Erythroblast (primary cell): ENCODE measurements at regions not wholly inside any gene's neighbourhood (a gene's known extent, or its start where the extent isn't known, plus 50 kb on each side); places are given as distances from the start of the nearest gene placed in this dataset.

Source experiments
- GATA1 ChIP-seq: IDR thresholded peaks from 2 replicates; pipeline ENCODE4 v1.6.1; 2011; ENCODE audit warnings: low read depth, mild to moderate bottlenecking, control low read depth, low read length, moderate library complexity
- POLR2A ChIP-seq: IDR thresholded peaks from 2 replicates; pipeline ENCODE4 v1.6.1; 2011; ENCODE audit warnings: mild to moderate bottlenecking, low read length

- TF ChIP-seq POLR2A: no peak
- no peak for TF ChIP-seq GATA1
Observed at GRCh38 chr1:58180537-58180936, 366.0 kb downstream of the OMA1 start.
